ENCODE measurements at regions not wholly inside any gene's neighbourhood (a gene's known extent, or its start where the extent isn't known, plus 50 kb on each side); places are given as distances from the start of the nearest gene placed in this dataset.

- no peak for TF ChIP-seq EZH2 (IDR thresholded peaks at IDR 0.05; ENCODE audit: insufficient read depth, poor library complexity, severe bottlenecking)
- no peak for TF ChIP-seq EZH2phosphoT487 (IDR thresholded peaks at IDR 0.05; ENCODE audit: insufficient read depth, low read depth)
These were observed 1421.2 kb upstream of the RAG2 start for GRCh38 chr11:38019072-38019775.

Data from GM23248 (cell line).